NB4 (cell line): ENCODE measurements at regions not wholly inside any gene's neighbourhood (a gene's known extent, or its start where the extent isn't known, plus 50 kb on each side); places are given as distances from the start of the nearest gene placed in this dataset.

Source experiments
- CTCF ChIP-seq: IDR thresholded peaks from one replicate; pipeline ENCODE4 v1.5.1; 2012; ENCODE audit warnings: low read depth, low read length
- POLR2A ChIP-seq: IDR thresholded peaks from 2 replicates; pipeline ENCODE4 v1.6.1; 2011; ENCODE audit warnings: mild to moderate bottlenecking; ENCODE audit not compliant: insufficient read length; ENCODE audit errors: extremely low read depth

GRCh38 chr5:18354828-18355227 lies 720.6 kb downstream of the TAF11L14 start:
- no peak for TF ChIP-seq CTCF
- no peak for TF ChIP-seq POLR2A
